CD4-positive, alpha-beta T cell treated with Interferon alpha-2 for 1 hour (primary cell): ENCODE measurements at regions not wholly inside any gene's neighbourhood (a gene's known extent, or its start where the extent isn't known, plus 50 kb on each side); places are given as distances from the start of the nearest gene placed in this dataset.
A peak's percentile ranks its signal among the peaks of the same experiment; 100 is the strongest.

ENCODE experiments used
- DNase-seq, 2 donors: peaks; one replicate each; pipeline ENCODE4 v3.0.0-alpha.2; 2020 to 2022

- peak; percentile 45 to 56 for DNase-seq
These were observed 266.3 kb downstream of the RPLP1 start for GRCh38 chr15:69718916-69719315.

GRCh38 chr15:69719527-69720240, 267.1 kb downstream of the RPLP1 start:
- peak; percentile 77 for DNase-seq

GRCh38 chr15:69720536-69720935, 267.9 kb downstream of the RPLP1 start:
- peak in 1 of 2 donors; percentile 25 for DNase-seq

GRCh38 chr15:69722924-69723323, 270.3 kb downstream of the RPLP1 start:
- DNase-seq, result no peak

GRCh38 chr15:69723404-69724096, 270.9 kb downstream of the RPLP1 start:
- no peak for DNase-seq

- DNase-seq, result no peak
These were observed 271.7 kb downstream of the RPLP1 start for GRCh38 chr15:69724333-69724732.

- DNase-seq, result no peak
These were observed 272.7 kb downstream of the RPLP1 start for GRCh38 chr15:69725275-69725674.

- DNase-seq, result peak in 1 of 2 donors; percentile 38
These were observed 273.3 kb downstream of the RPLP1 start for GRCh38 chr15:69725957-69726356.

- DNase-seq, result no peak
These were observed 274.7 kb downstream of the RPLP1 start for GRCh38 chr15:69727121-69727924.

GRCh38 chr15:69729167-69729748, 276.6 kb downstream of the RPLP1 start:
- DNase-seq, result peak; percentile 55 to 77

GRCh38 chr15:69730281-69731080, 277.9 kb downstream of the RPLP1 start:
- DNase-seq, result no peak

GRCh38 chr15:69731081-69731330, 278.4 kb downstream of the RPLP1 start:
- no peak for DNase-seq

GRCh38 chr15:69731581-69731980, 279.0 kb downstream of the RPLP1 start:
- no peak for DNase-seq

GRCh38 chr15:69732133-69732532, 279.5 kb downstream of the RPLP1 start:
- DNase-seq, result no peak

GRCh38 chr15:69734699-69735098, 282.1 kb downstream of the RPLP1 start:
- DNase-seq, result no peak

- no peak for DNase-seq
These were observed 282.5 kb downstream of the RPLP1 start for GRCh38 chr15:69735121-69735520.

GRCh38 chr15:69736161-69736560, 283.5 kb downstream of the RPLP1 start:
- DNase-seq, result no peak

GRCh38 chr15:69737916-69738315, 285.3 kb downstream of the RPLP1 start:
- no peak for DNase-seq

GRCh38 chr15:69740684-69741083, 288.1 kb downstream of the RPLP1 start:
- DNase-seq, result no peak

GRCh38 chr15:69742361-69742760, 289.7 kb downstream of the RPLP1 start:
- DNase-seq, result no peak

- no peak for DNase-seq
These were observed 290.5 kb downstream of the RPLP1 start for GRCh38 chr15:69743091-69743490.

GRCh38 chr15:69744391-69745162, 292.0 kb downstream of the RPLP1 start:
- no peak for DNase-seq
